ENCODE measurements at regions not wholly inside any gene's neighbourhood (a gene's known extent, or its start where the extent isn't known, plus 50 kb on each side); places are given as distances from the start of the nearest gene placed in this dataset.

DNA sequence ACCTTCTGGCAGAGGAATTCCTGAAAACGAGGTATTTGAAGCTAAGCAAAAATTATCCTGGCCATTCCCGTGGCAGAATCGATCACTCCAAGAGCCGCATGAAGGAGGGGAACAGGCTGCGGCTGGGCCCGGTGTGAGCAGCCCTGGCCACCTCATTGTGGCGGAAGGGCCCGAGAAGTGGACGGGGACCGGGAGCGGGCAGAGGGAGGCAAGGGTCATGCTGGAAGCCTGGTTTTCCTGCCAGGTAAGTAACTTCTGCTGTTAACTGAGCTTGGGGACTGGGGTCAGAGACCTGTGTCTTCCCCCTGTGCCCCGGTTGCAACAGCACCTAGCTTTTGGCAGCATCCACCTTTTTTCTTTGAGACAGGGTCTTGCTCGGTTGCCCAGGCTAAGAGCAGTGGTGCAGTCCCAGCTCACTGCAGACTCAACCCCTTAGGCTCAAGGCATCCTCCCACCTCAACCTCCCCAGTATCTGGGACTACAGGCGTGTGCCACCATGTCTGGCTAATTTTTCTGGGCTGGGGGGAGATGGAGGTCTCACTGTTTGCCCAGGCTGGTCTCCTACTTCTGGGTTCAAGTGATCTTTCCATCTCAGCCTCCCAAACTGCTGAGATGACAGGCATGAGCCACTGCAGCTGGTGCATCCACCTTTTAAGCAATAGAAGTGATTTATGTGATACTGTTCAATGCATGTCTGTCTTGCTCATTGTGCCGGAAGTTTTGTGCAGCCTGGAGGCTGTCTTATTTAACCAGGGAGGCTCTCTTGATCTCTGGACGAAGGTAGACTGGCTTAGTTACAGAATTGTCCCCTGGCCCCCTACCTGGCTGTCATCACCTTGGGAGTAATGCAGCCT, 174.0 kb upstream of the MYL2 start:
- Histone ChIP-seq H3K36me3 (ENCODE audit: insufficient read depth, low read length) (no peaks in the 10 kb centered on the region), H3K79me2 (ENCODE audit: control insufficient read depth, insufficient read depth, low read length, unreplicated experiment) (no peaks in the 10 kb centered on the region), H3K4me1 (ENCODE audit: control insufficient read depth, insufficient read depth, low read length, unreplicated experiment) (no peaks in the 10 kb centered on the region), H3K4me3 (ENCODE audit: low read depth, low read length) (no peak overlapping the region), H2AFZ (ENCODE audit: low read length, unreplicated experiment) (no peak overlapping the region), H3K27ac (ENCODE audit: low read depth, low read length) (no peak overlapping the region), H3K27me3 (ENCODE audit: insufficient read depth, low read length) (peaks cover 95% of the 10 kb centered on the region)

DNA sequence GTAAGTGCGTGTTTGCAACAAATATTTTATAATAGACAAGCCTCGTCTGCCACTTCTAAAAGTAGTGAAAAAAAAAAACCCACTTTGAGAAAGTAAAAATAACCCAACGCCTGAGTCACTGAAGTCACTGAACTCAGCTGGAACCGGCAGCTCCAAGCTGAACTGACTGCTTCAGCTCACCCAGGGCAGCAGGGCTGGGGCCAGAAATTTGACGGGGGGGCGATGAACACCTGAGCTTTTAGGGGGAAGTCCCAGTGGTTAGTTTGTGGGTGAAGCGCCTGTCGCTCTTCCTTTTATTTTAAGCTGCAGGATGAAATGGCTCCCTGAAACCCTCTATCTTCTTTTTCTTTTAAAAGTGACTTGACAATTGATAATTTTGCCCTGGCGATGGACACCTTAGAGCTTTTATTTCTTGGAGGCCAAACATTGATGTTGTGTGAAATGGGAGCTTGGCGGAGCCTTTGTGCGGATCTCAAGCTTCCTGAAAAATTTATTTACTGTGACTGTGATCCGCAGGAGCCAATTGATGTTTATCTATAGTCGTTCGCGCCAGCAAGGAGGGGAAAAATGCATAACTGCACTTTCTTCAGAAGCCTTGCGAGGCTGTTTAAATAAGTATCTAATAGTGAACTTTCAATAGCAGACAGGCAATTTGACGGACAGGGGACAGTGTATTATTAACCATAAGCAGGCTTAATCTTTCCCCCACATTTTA, 173.2 kb upstream of the MYL2 start:
- peaks cover 95% of the 10 kb centered on the region for H3K27me3 ChIP-seq (ENCODE audit: insufficient read depth, low read length)
- H3K27ac ChIP-seq (ENCODE audit: low read depth, low read length) = no peak overlapping the region
- H3K79me2 ChIP-seq (ENCODE audit: control insufficient read depth, insufficient read depth, low read length, unreplicated experiment) = no peaks in the 10 kb centered on the region
- no peaks in the 10 kb centered on the region for H3K36me3 ChIP-seq (ENCODE audit: insufficient read depth, low read length)
- no peak overlapping the region for H3K4me3 ChIP-seq (ENCODE audit: low read depth, low read length)
- H2AFZ ChIP-seq (ENCODE audit: low read length, unreplicated experiment) = no peak overlapping the region
- no peaks in the 10 kb centered on the region for H3K4me1 ChIP-seq (ENCODE audit: control insufficient read depth, insufficient read depth, low read length, unreplicated experiment)

DNA sequence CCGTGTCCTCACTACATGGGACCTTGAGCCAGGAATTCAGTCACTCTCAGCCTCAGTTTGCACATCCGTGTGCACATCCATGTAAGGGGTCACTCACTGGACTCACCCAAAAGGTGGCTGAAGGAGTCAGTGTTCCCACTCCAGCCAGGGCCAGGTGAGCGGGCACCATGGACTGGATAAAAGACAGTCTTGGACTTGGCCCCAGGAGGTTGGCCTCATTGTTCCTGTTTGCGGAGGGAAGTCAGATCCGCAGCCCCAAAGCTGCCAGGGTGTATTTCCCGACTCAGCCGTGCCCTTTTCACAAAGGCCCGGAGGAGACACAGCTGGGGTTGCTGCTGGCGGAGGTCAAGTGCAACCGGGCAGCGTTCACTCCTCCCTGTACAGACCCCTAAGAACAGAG, 170.7 kb upstream of the MYL2 start:
- Histone ChIP-seq H3K27me3 (ENCODE audit: insufficient read depth, low read length) (peaks cover 95% of the 10 kb centered on the region), H3K36me3 (ENCODE audit: insufficient read depth, low read length) (no peaks in the 10 kb centered on the region), H3K4me3 (ENCODE audit: low read depth, low read length) (no peak overlapping the region), H3K79me2 (ENCODE audit: control insufficient read depth, insufficient read depth, low read length, unreplicated experiment) (no peaks in the 10 kb centered on the region), H3K4me1 (ENCODE audit: control insufficient read depth, insufficient read depth, low read length, unreplicated experiment) (no peaks in the 10 kb centered on the region), H2AFZ (ENCODE audit: low read length, unreplicated experiment) (no peak overlapping the region), H3K27ac (ENCODE audit: low read depth, low read length) (no peak overlapping the region)

- Histone ChIP-seq H3K36me3 (ENCODE audit: insufficient read depth, low read length) (no peaks in the 10 kb centered on the region), H2AFZ (ENCODE audit: low read length, unreplicated experiment) (no peak overlapping the region), H3K79me2 (ENCODE audit: control insufficient read depth, insufficient read depth, low read length, unreplicated experiment) (no peaks in the 10 kb centered on the region), H3K4me3 (ENCODE audit: low read depth, low read length) (no peak overlapping the region), H3K4me1 (ENCODE audit: control insufficient read depth, insufficient read depth, low read length, unreplicated experiment) (no peaks in the 10 kb centered on the region), H3K27me3 (ENCODE audit: insufficient read depth, low read length) (peaks cover 95% of the 10 kb centered on the region), H3K27ac (ENCODE audit: low read depth, low read length) (no peak overlapping the region)
Measured at GRCh38 chr12:111089616-111090015, 169.2 kb upstream of the MYL2 start.

GRCh38 chr12:111088409-111088808, 168.0 kb upstream of the MYL2 start:
- H3K4me1 ChIP-seq (ENCODE audit: control insufficient read depth, insufficient read depth, low read length, unreplicated experiment) = no peaks in the 10 kb centered on the region
- no peak overlapping the region for H3K27ac ChIP-seq (ENCODE audit: low read depth, low read length)
- no peaks in the 10 kb centered on the region for H3K79me2 ChIP-seq (ENCODE audit: control insufficient read depth, insufficient read depth, low read length, unreplicated experiment)
- peaks cover 95% of the 10 kb centered on the region for H3K27me3 ChIP-seq (ENCODE audit: insufficient read depth, low read length)
- no peaks in the 10 kb centered on the region for H3K36me3 ChIP-seq (ENCODE audit: insufficient read depth, low read length)
- H2AFZ ChIP-seq (ENCODE audit: low read length, unreplicated experiment) = no peak overlapping the region
- H3K4me3 ChIP-seq (ENCODE audit: low read depth, low read length) = no peak overlapping the region

DNA sequence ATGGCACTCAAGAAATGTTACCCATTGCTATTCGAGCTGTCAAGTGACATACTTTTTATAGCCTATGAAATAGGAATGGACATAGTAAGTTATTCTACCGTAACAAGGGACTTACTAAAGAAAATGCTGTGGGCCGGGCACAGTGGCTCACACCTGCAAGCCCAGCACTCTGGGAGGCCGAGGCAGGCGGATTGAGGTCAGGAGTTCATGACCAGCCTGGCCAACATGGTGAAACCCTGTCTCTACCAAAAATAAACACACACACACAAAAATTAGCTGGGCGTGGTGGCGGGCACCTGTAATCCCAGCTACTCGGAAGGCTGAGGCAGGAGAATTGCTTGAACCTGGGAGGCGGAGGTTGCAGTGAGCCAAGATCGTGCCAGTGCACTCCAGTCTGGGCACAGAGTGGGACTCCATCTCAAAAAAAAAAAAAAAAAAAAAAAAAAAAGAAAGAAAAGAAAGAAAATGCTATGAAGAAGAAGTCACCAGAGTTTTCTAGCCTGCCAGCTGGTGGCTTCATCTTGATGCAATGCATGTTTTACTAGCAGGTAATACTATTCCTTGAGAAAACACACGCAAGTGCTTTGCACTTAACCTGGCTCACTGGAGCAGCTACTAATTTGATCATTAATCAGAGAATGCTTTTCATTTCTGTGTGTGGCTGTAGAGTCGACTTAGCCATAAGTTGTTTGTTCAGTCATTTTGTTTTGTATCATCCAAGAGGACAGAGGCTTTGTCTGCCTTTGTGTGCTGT, 166.7 kb upstream of the MYL2 start:
- Histone ChIP-seq H3K36me3 (ENCODE audit: insufficient read depth, low read length) (no peaks in the 10 kb centered on the region), H3K79me2 (ENCODE audit: control insufficient read depth, insufficient read depth, low read length, unreplicated experiment) (no peaks in the 10 kb centered on the region), H3K4me1 (ENCODE audit: control insufficient read depth, insufficient read depth, low read length, unreplicated experiment) (no peaks in the 10 kb centered on the region), H3K27me3 (ENCODE audit: insufficient read depth, low read length) (peaks cover 97% of the 10 kb centered on the region), H3K27ac (ENCODE audit: low read depth, low read length) (no peak overlapping the region), H2AFZ (ENCODE audit: low read length, unreplicated experiment) (no peak overlapping the region), H3K4me3 (ENCODE audit: low read depth, low read length) (no peak overlapping the region)

DNA sequence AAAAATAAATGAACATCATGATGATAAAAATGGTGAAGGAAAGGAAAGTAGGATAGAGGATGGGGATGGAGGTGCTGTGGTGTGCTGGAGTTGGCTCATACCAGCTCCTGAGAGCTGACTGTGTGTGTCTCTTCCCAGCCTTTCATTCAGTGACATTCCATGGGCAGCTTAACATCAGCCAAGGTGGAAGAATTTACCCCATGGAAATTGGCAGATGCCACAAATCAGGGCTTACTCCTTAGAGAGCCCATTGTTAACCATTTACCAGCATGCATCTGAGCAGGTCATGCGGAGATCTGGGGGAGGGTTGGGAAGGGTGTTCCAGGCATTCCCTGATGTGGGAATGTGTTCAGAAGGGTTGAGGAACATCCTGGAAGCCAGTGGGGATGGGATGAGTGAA, 164.7 kb upstream of the MYL2 start:
- Histone ChIP-seq H3K27ac (ENCODE audit: low read depth, low read length) (no peak overlapping the region), H3K4me1 (ENCODE audit: control insufficient read depth, insufficient read depth, low read length, unreplicated experiment) (no peaks in the 10 kb centered on the region), H3K4me3 (ENCODE audit: low read depth, low read length) (no peak overlapping the region), H3K36me3 (ENCODE audit: insufficient read depth, low read length) (no peaks in the 10 kb centered on the region), H3K79me2 (ENCODE audit: control insufficient read depth, insufficient read depth, low read length, unreplicated experiment) (no peaks in the 10 kb centered on the region), H2AFZ (ENCODE audit: low read length, unreplicated experiment) (no peak overlapping the region), H3K27me3 (ENCODE audit: insufficient read depth, low read length) (peaks cover 98% of the 10 kb centered on the region)

DNA sequence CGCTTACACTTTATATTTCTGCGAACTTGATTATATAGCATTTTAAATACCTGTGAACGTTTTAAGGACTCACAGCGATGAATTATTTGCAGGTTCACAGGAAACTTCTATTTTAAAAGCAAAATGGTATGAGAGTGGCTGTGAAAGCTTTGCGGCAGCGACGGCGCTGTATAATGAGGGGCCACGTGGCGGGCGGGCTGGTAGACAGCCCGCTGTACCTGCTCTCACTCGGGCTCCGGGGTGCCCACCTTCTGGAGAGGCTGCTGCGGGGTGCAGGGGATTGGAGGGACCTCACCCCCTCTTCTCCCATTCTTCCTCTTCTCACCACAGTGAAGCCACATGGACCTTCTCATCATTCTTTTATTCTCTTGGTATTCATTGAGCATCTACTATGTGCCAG, 164.2 kb upstream of the MYL2 start:
- H3K27me3 ChIP-seq (ENCODE audit: insufficient read depth, low read length) = peaks cover 98% of the 10 kb centered on the region

GRCh38 chr12:111084158-111084557, 163.8 kb upstream of the MYL2 start:
- no peaks in the 10 kb centered on the region for H3K36me3 ChIP-seq (ENCODE audit: insufficient read depth, low read length)
- no peaks in the 10 kb centered on the region for H3K79me2 ChIP-seq (ENCODE audit: control insufficient read depth, insufficient read depth, low read length, unreplicated experiment)
- H3K4me1 ChIP-seq (ENCODE audit: control insufficient read depth, insufficient read depth, low read length, unreplicated experiment) = no peaks in the 10 kb centered on the region
- no peak overlapping the region for H2AFZ ChIP-seq (ENCODE audit: low read length, unreplicated experiment)
- H3K4me3 ChIP-seq (ENCODE audit: low read depth, low read length) = no peak overlapping the region
- no peak overlapping the region for H3K27ac ChIP-seq (ENCODE audit: low read depth, low read length)
- peaks cover 98% of the 10 kb centered on the region for H3K27me3 ChIP-seq (ENCODE audit: insufficient read depth, low read length)

More for the DNA sequence above, 164.2 kb upstream of the MYL2 start:
- Histone ChIP-seq H3K27ac (ENCODE audit: low read depth, low read length) (no peak overlapping the region), H3K4me3 (ENCODE audit: low read depth, low read length) (no peak overlapping the region), H2AFZ (ENCODE audit: low read length, unreplicated experiment) (no peak overlapping the region), H3K4me1 (ENCODE audit: control insufficient read depth, insufficient read depth, low read length, unreplicated experiment) (no peaks in the 10 kb centered on the region), H3K79me2 (ENCODE audit: control insufficient read depth, insufficient read depth, low read length, unreplicated experiment) (no peaks in the 10 kb centered on the region), H3K36me3 (ENCODE audit: insufficient read depth, low read length) (no peaks in the 10 kb centered on the region)

- Histone ChIP-seq H3K79me2 (ENCODE audit: control insufficient read depth, insufficient read depth, low read length, unreplicated experiment) (no peaks in the 10 kb centered on the region), H2AFZ (ENCODE audit: low read length, unreplicated experiment) (no peak overlapping the region), H3K4me3 (ENCODE audit: low read depth, low read length) (no peak overlapping the region), H3K27me3 (ENCODE audit: insufficient read depth, low read length) (peaks cover 100% of the 10 kb centered on the region), H3K27ac (ENCODE audit: low read depth, low read length) (no peak overlapping the region), H3K4me1 (ENCODE audit: control insufficient read depth, insufficient read depth, low read length, unreplicated experiment) (no peaks in the 10 kb centered on the region), H3K36me3 (ENCODE audit: insufficient read depth, low read length) (no peaks in the 10 kb centered on the region)
Measured at GRCh38 chr12:111081600-111081999, 161.2 kb upstream of the MYL2 start.

Measured in ACC112 (cell line).